D721Med (cell line): ENCODE measurements at regions not wholly inside any gene's neighbourhood (a gene's known extent, or its start where the extent isn't known, plus 50 kb on each side); places are given as distances from the start of the nearest gene placed in this dataset.

ENCODE experiments used
- DNase-seq: peaks from one replicate; pipeline ENCODE4 v3.0.0; 2011; ENCODE audit warnings: low spot score; ENCODE audit not compliant: insufficient read length
- FAIRE-seq: peaks from 2 replicates; lab custom pipeline; 2011; peaks lifted over from hg19 to GRCh38; lab: Jason Lieb, UNC
- TF ChIP-seq, protein P1 (sequence below): IDR thresholded peaks from 2 replicates; pipeline ENCODE4 v1.5.1; 2012; ENCODE audit warnings: mild to moderate bottlenecking, control low read depth; ENCODE audit not compliant: insufficient read depth; ENCODE audit errors: missing control alignments

- no peak for FAIRE-seq
- TF ChIP-seq, protein P1, sequence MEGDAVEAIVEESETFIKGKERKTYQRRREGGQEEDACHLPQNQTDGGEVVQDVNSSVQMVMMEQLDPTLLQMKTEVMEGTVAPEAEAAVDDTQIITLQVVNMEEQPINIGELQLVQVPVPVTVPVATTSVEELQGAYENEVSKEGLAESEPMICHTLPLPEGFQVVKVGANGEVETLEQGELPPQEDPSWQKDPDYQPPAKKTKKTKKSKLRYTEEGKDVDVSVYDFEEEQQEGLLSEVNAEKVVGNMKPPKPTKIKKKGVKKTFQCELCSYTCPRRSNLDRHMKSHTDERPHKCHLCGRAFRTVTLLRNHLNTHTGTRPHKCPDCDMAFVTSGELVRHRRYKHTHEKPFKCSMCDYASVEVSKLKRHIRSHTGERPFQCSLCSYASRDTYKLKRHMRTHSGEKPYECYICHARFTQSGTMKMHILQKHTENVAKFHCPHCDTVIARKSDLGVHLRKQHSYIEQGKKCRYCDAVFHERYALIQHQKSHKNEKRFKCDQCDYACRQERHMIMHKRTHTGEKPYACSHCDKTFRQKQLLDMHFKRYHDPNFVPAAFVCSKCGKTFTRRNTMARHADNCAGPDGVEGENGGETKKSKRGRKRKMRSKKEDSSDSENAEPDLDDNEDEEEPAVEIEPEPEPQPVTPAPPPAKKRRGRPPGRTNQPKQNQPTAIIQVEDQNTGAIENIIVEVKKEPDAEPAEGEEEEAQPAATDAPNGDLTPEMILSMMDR = no peak
- no peak for DNase-seq
Observed at GRCh38 chr20:11137688-11138087, 463.9 kb upstream of the JAG1 start.

DNA sequence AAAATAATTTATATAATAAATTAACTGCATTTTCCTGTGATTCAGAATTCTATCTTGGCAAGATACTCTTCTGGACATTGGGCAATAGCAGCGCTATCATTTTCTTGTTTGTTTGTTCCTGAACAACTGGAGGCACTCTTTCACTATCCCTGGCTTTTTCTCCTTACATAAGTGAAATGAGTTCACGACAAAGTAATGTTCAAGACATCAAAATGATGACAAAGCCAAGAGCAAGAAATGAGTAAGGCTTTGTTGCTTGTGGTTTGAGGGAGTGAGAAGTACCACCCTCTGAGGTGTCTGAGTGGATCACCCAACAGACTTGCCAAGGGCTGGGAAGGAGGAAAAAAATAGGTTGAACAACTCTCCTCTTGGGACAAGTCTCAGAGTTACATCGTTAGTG lies 466.6 kb upstream of the JAG1 start:
- FAIRE-seq (no peak), DNase-seq (no peak)
- TF ChIP-seq, protein P1 = no peak

DNA sequence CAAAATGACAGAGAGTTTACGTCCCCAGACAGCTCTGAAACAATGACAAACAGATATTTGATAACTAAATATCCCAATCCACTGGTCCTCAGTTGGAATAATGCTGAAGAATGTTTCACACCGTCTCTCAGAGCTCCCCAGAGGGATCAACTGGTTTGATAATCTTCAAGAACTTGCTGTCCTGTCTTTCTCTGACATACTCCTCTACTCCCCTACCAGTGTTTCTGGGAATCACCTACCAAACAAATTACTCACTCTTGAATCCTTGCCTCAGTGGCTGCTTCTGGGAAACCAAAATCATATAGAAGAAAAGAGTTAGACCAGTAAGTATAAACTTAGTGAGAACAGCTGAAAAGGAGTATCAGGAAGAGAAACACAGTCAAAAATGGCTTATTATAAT lies 469.7 kb upstream of the JAG1 start:
- no peak for DNase-seq
- FAIRE-seq = no peak
- TF ChIP-seq, protein P1 = no peak

DNA sequence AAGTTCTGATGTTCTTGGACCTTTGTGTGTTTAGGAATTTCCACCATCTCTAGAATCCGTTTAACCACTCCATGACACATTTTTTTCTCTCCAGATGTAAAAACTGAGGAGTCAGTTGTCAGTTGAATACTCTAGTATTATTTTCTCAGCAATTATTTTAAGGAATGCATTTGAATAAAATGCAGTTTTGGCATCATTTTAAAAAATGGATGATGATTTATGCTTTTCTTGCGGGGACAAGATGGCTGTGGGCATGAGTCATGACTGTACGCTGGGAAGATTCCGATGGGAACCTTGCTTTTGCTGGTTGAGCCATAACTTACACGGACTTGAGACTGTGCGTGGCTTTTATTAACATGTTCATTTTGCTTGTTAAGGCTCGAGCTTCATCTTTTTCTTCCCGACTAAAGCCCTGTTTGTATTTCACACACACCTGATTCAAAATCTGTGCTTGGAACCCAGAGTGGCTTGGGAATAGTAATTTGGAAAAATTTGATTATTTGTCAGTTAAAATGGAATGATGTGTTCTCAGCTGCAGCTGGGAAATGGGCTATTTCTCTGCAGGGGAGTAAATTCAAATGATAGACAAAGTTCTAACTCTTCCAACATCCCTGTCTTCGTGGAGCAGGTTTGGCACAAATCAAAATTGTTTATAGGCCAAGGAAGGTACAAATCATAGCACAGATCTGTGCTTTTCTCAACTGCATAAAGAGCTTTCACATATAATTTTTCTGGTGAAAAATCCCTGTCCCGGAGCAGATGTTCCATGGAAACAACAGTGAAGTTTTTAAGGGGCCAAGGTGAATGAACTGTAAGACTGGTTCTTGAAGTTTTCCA lies 470.5 kb upstream of the JAG1 start:
- TF ChIP-seq, protein P1 = no peak
- DNase-seq (no peak), FAIRE-seq (no peak)

DNA sequence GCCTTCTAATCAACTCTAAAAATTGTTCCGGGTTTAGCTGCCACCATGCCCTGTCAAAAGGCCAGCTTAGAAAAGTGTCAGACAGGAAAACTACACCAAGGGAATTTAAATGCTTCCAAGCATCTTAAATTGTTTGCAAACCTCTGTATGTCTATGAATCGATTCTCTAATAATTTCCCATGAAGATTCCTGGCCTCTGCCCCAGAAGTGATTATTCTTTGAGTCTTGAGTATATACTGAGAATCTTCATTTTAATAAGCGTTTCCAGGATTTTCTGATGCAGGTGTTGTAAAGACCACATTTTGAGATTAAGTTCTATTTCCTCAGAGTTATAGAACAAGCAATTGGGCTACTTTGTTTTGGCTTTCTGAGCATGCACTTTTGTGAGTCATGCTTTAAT lies 471.8 kb upstream of the JAG1 start:
- TF ChIP-seq, protein P1 = no peak
- no peak for FAIRE-seq
- no peak for DNase-seq

DNA sequence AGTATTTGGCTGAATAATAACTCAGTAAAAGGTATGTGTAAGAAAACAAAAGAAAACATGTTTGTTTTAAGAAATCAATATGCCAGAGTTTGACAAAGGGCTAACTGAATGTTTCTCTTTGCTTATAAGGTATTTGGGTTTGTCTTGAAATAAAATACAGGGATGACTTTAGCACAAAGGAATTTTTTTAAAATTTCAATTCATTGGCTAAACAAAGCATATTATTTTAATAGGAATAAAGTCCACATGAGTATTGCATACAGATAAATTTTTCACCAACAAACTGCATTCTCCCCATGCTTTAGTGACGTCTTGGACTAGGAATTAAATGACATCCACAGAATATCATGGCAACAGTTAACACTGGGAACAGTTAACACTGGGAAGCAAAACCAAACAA lies 480.0 kb upstream of the JAG1 start:
- FAIRE-seq (no peak), DNase-seq (no peak)
- TF ChIP-seq, protein P1 = no peak

- TF ChIP-seq, protein P1 = no peak
- no peak for FAIRE-seq
- DNase-seq = no peak
Observed at GRCh38 chr20:11155156-11155756, 481.5 kb upstream of the JAG1 start.
